OCI-LY7 (cell line): ENCODE measurements at regions not wholly inside any gene's neighbourhood (a gene's known extent, or its start where the extent isn't known, plus 50 kb on each side); places are given as distances from the start of the nearest gene placed in this dataset.

Source experiments
- EZH2phosphoT487 ChIP-seq: fragments of 200-600 bp; sonication (generic); IDR thresholded peaks from 2 replicates; pipeline ENCODE4 v1.6.1; 2018; ENCODE audit warnings: low read depth, borderline replicate concordance, mild to moderate bottlenecking, mixed run types, antibody characterized with exemption, low read length, moderate library complexity, mixed read lengths
- TF ChIP-seq, protein P1 (sequence below): fragments of 200-600 bp; sonication (generic); conservative IDR thresholded peaks from 2 replicates; pipeline ENCODE4 v1.5.1; 2014; ENCODE audit warnings: mild to moderate bottlenecking, antibody characterized with exemption, low read length, moderate library complexity, mixed read lengths

DNA sequence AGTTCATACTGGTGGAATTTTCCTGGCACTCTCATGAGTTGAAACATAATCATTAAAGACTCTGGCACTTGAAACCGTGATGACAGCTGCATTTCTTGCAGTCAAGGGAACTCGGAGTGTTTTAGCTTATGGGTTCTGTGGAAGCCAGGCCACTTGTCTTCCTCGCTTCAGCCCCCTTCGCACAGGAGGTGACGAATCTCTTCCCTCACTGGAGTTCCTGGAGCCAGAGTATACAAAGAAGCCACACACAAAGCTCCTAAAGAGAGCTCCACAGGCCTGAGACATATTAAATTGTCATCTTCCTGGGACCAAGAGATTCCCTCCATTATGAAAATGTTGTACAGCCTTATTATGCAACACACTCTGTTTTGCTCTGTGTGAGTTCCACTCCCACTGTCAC lies 964.1 kb downstream of the TMEM121 start:
- TF ChIP-seq, protein P1, sequence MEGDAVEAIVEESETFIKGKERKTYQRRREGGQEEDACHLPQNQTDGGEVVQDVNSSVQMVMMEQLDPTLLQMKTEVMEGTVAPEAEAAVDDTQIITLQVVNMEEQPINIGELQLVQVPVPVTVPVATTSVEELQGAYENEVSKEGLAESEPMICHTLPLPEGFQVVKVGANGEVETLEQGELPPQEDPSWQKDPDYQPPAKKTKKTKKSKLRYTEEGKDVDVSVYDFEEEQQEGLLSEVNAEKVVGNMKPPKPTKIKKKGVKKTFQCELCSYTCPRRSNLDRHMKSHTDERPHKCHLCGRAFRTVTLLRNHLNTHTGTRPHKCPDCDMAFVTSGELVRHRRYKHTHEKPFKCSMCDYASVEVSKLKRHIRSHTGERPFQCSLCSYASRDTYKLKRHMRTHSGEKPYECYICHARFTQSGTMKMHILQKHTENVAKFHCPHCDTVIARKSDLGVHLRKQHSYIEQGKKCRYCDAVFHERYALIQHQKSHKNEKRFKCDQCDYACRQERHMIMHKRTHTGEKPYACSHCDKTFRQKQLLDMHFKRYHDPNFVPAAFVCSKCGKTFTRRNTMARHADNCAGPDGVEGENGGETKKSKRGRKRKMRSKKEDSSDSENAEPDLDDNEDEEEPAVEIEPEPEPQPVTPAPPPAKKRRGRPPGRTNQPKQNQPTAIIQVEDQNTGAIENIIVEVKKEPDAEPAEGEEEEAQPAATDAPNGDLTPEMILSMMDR = no peak
- TF ChIP-seq EZH2phosphoT487 = no peak
